ENCODE measurements at regions not wholly inside any gene's neighbourhood (a gene's known extent, or its start where the extent isn't known, plus 50 kb on each side); places are given as distances from the start of the nearest gene placed in this dataset.

- peaks cover 11% of the 10 kb centered on the region for H3K27me3 Mint-ChIP-seq (ENCODE audit: low read depth)
- no peak overlapping the region for H3K4me3 Mint-ChIP-seq
- H3K4me1 Mint-ChIP-seq (ENCODE audit: low read depth): no peaks in the 10 kb centered on the region
- no peak overlapping the region for H3K27ac Mint-ChIP-seq
- H3K9me3 Mint-ChIP-seq: no peaks in the 10 kb centered on the region
- intact Hi-C loops (cut with micrococcal nuclease): loop anchor here (2.0 kb wide), 2 partner anchors 551 to 559 kb away; no protein-coding TSS in a partner anchor
- DNase-seq: no peak
- no peaks in the 10 kb centered on the region for H3K36me3 Mint-ChIP-seq (ENCODE audit: low read depth)
- CTCF ChIA-PET: no interaction called here
These were observed 112.0 kb upstream of the MCHR2 start for GRCh38 chr6:100105919-100106529.

- no peak overlapping the region for H3K4me3 Mint-ChIP-seq
- H3K4me1 Mint-ChIP-seq (ENCODE audit: low read depth): no peaks in the 10 kb centered on the region
- CTCF ChIA-PET: interaction anchor here (0.7 kb wide), 1 partner anchor 63 kb away, joined by 3 read pairs; no protein-coding TSS in a partner anchor
- no peaks in the 10 kb centered on the region for H3K9me3 Mint-ChIP-seq
- intact Hi-C loops (cut with micrococcal nuclease): no loop called here
- no peaks in the 10 kb centered on the region for H3K36me3 Mint-ChIP-seq (ENCODE audit: low read depth)
- no peak overlapping the region for H3K27ac Mint-ChIP-seq
- H3K27me3 Mint-ChIP-seq (ENCODE audit: low read depth): peaks cover 7% of the 10 kb centered on the region
- DNase-seq: no peak
These were observed 111.1 kb upstream of the MCHR2 start for GRCh38 chr6:100105138-100105537.

DNA sequence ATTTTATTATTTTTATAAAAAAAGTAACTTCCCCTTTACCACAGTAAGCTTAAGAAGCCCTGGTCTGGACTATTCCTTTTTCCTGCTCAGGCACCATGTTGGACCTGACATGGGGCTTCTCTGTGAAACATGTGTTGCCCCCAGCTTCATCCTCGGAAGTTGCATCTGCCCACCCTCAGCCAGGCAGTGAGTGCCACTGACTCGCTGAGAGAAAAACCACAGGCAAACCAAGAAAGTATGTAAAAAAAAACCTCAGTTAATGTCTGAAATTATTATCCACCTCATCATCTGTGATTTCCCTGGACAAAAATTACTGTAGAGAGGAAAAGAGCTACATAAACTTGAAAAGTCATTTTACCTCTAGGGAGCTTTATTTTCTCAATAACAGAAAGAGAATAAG is 109.9 kb upstream of the MCHR2 start:
- DNase-seq: no peak
- H3K9me3 Mint-ChIP-seq: no peaks in the 10 kb centered on the region
- H3K4me1 Mint-ChIP-seq (ENCODE audit: low read depth): no peaks in the 10 kb centered on the region
- H3K27me3 Mint-ChIP-seq (ENCODE audit: low read depth): peaks cover 7% of the 10 kb centered on the region
- CTCF ChIA-PET: no interaction called here
- intact Hi-C loops (cut with micrococcal nuclease): no loop called here
- no peaks in the 10 kb centered on the region for H3K36me3 Mint-ChIP-seq (ENCODE audit: low read depth)
- no peak overlapping the region for H3K27ac Mint-ChIP-seq
- H3K4me3 Mint-ChIP-seq: no peak overlapping the region

DNA sequence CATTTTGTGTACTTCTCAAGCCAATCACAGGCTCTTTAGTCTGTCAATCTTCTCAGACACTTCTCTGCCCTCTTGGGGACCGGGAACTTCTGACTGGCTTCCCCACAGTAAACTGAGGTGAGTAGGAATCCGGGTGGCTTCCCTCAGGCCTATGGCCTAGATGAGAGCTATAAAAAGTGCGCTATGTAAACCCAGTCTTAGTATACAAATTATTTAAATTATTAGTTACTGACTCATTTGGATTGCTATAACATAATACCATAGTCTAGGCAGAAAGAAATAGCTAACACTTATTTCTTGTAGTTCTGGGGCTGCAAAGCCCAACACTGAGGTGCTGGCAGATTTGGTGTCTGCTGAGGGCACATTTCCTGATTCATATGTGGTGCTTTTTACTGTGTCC is 109.2 kb upstream of the MCHR2 start:
- Mint-ChIP-seq H3K36me3 (ENCODE audit: low read depth) (no peaks in the 10 kb centered on the region), H3K4me3 (no peak overlapping the region), H3K9me3 (no peaks in the 10 kb centered on the region), H3K27me3 (ENCODE audit: low read depth) (peaks cover 7% of the 10 kb centered on the region), H3K4me1 (ENCODE audit: low read depth) (no peaks in the 10 kb centered on the region), H3K27ac (no peak overlapping the region)
- CTCF ChIA-PET: no interaction called here
- intact Hi-C loops (cut with micrococcal nuclease): no loop called here
- no peak for DNase-seq

GRCh38 chr6:100101644-100102043 is 107.6 kb upstream of the MCHR2 start:
- Mint-ChIP-seq H3K36me3 (ENCODE audit: low read depth) (no peaks in the 10 kb centered on the region), H3K9me3 (no peaks in the 10 kb centered on the region), H3K4me1 (ENCODE audit: low read depth) (no peaks in the 10 kb centered on the region), H3K4me3 (no peak overlapping the region), H3K27ac (no peak overlapping the region), H3K27me3 (ENCODE audit: low read depth) (peaks cover 4% of the 10 kb centered on the region)
- intact Hi-C loops (cut with micrococcal nuclease): no loop called here
- DNase-seq: no peak
- CTCF ChIA-PET: interaction anchor here (0.7 to 6.5 kb wide), 4 partner anchors 15 to 234 kb away, joined by 3 to 46 read pairs (median 19); no protein-coding TSS in a partner anchor

GRCh38 chr6:100100776-100101175 is 106.8 kb upstream of the MCHR2 start:
- no peaks in the 10 kb centered on the region for H3K36me3 Mint-ChIP-seq (ENCODE audit: low read depth)
- DNase-seq: no peak
- H3K27me3 Mint-ChIP-seq (ENCODE audit: low read depth): no peaks in the 10 kb centered on the region
- intact Hi-C loops (cut with micrococcal nuclease): no loop called here
- H3K27ac Mint-ChIP-seq: no peak overlapping the region
- H3K4me3 Mint-ChIP-seq: no peak overlapping the region
- CTCF ChIA-PET: interaction anchor here (0.7 to 6.5 kb wide), 4 partner anchors 16 to 374 kb away, joined by 3 to 46 read pairs (median 19); no protein-coding TSS in a partner anchor
- H3K4me1 Mint-ChIP-seq (ENCODE audit: low read depth): no peaks in the 10 kb centered on the region
- H3K9me3 Mint-ChIP-seq: no peaks in the 10 kb centered on the region

GRCh38 chr6:100099189-100100074 is 105.4 kb upstream of the MCHR2 start:
- no peak for DNase-seq

GRCh38 chr6:100096936-100097335 is 102.9 kb upstream of the MCHR2 start:
- Mint-ChIP-seq H3K27ac (no peak overlapping the region), H3K27me3 (ENCODE audit: low read depth) (peaks cover 2% of the 10 kb centered on the region), H3K36me3 (ENCODE audit: low read depth) (no peaks in the 10 kb centered on the region), H3K4me1 (ENCODE audit: low read depth) (no peaks in the 10 kb centered on the region), H3K4me3 (no peak overlapping the region), H3K9me3 (no peaks in the 10 kb centered on the region)
- CTCF ChIA-PET: interaction anchor here (0.8 to 6.5 kb wide), 4 partner anchors 11 to 231 kb away, joined by 4 to 46 read pairs (median 6); no protein-coding TSS in a partner anchor
- intact Hi-C loops (cut with micrococcal nuclease): loop anchor here (5.0 kb wide), 2 partner anchors 510 to 630 kb away; no protein-coding TSS in a partner anchor
- DNase-seq: no peak

More at GRCh38 chr6:100099189-100100074, 105.4 kb upstream of the MCHR2 start:
- intact Hi-C loops (cut with micrococcal nuclease): loop anchor here (1.0 to 5.0 kb wide), 4 partner anchors 97 to 632 kb away; no protein-coding TSS in a partner anchor
- Mint-ChIP-seq H3K27ac (no peak overlapping the region), H3K27me3 (ENCODE audit: low read depth) (no peaks in the 10 kb centered on the region), H3K36me3 (ENCODE audit: low read depth) (no peaks in the 10 kb centered on the region), H3K9me3 (no peaks in the 10 kb centered on the region), H3K4me3 (no peak overlapping the region), H3K4me1 (ENCODE audit: low read depth) (no peaks in the 10 kb centered on the region)
- CTCF ChIA-PET: interaction anchor here (0.7 to 6.5 kb wide), 11 partner anchors 11 to 373 kb away, joined by 3 to 46 read pairs (median 3); no protein-coding TSS in a partner anchor

GRCh38 chr6:100096341-100096740 is 102.3 kb upstream of the MCHR2 start:
- H3K27ac Mint-ChIP-seq: no peak overlapping the region
- no peak for DNase-seq
- H3K9me3 Mint-ChIP-seq: no peaks in the 10 kb centered on the region
- intact Hi-C loops (cut with micrococcal nuclease): loop anchor here (5.0 kb wide), 2 partner anchors 509 to 629 kb away; no protein-coding TSS in a partner anchor
- H3K4me3 Mint-ChIP-seq: no peak overlapping the region
- H3K27me3 Mint-ChIP-seq (ENCODE audit: low read depth): peaks cover 2% of the 10 kb centered on the region
- H3K4me1 Mint-ChIP-seq (ENCODE audit: low read depth): no peaks in the 10 kb centered on the region
- CTCF ChIA-PET: interaction anchor here (0.8 to 6.5 kb wide), 4 partner anchors 10 to 231 kb away, joined by 4 to 46 read pairs (median 6); no protein-coding TSS in a partner anchor
- H3K36me3 Mint-ChIP-seq (ENCODE audit: low read depth): no peaks in the 10 kb centered on the region

- Mint-ChIP-seq H3K27ac (no peak overlapping the region), H3K36me3 (ENCODE audit: low read depth) (no peaks in the 10 kb centered on the region), H3K9me3 (no peaks in the 10 kb centered on the region), H3K4me1 (ENCODE audit: low read depth) (no peaks in the 10 kb centered on the region), H3K27me3 (ENCODE audit: low read depth) (peaks cover 6% of the 10 kb centered on the region), H3K4me3 (no peak overlapping the region)
- CTCF ChIA-PET: interaction anchor here (1.1 kb wide), 1 partner anchor 225 kb away, joined by 3 read pairs; no protein-coding TSS in a partner anchor
- intact Hi-C loops (cut with micrococcal nuclease): no loop called here
- no peak for DNase-seq
These were observed 99.4 kb upstream of the MCHR2 start for GRCh38 chr6:100093405-100093804.

DNA sequence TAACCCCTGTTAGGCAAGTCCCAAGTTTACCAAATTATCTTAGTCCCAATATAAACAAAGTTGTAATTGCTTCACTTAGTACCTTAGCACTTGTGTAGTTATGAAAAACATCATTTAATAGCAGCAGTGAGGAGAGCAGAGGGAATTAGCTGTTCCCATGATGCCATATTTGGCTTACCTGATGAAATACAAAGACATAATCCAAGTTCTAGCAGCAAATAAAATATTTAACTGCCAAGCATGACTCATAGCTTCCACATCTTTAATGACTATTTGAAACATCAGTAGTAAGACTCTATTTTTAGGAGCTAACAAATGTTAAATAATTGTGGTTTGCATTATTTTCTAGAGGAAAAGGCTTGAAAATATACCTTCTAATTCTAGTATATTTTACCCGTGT is 94.0 kb upstream of the MCHR2 start:
- peaks cover 6% of the 10 kb centered on the region for H3K27me3 Mint-ChIP-seq (ENCODE audit: low read depth)
- H3K4me1 Mint-ChIP-seq (ENCODE audit: low read depth): no peaks in the 10 kb centered on the region
- DNase-seq: no peak
- CTCF ChIA-PET: no interaction called here
- H3K9me3 Mint-ChIP-seq: no peaks in the 10 kb centered on the region
- H3K4me3 Mint-ChIP-seq: no peak overlapping the region
- no peaks in the 10 kb centered on the region for H3K36me3 Mint-ChIP-seq (ENCODE audit: low read depth)
- H3K27ac Mint-ChIP-seq: no peak overlapping the region
- intact Hi-C loops (cut with micrococcal nuclease): no loop called here

- no peak for DNase-seq
- no peak overlapping the region for H3K4me3 Mint-ChIP-seq
- no peaks in the 10 kb centered on the region for H3K9me3 Mint-ChIP-seq
- CTCF ChIA-PET: no interaction called here
- no peaks in the 10 kb centered on the region for H3K27me3 Mint-ChIP-seq (ENCODE audit: low read depth)
- intact Hi-C loops (cut with micrococcal nuclease): no loop called here
- no peaks in the 10 kb centered on the region for H3K36me3 Mint-ChIP-seq (ENCODE audit: low read depth)
- no peaks in the 10 kb centered on the region for H3K4me1 Mint-ChIP-seq (ENCODE audit: low read depth)
- no peak overlapping the region for H3K27ac Mint-ChIP-seq
These were observed 91.0 kb upstream of the MCHR2 start for GRCh38 chr6:100084991-100085364.

Data from activated naive CD4-positive, alpha-beta T cell treated with anti-CD3 and anti-CD28 coated beads for 36 hours (primary cell).